ENCODE measurements at regions not wholly inside any gene's neighbourhood (a gene's known extent, or its start where the extent isn't known, plus 50 kb on each side); places are given as distances from the start of the nearest gene placed in this dataset.

DNA sequence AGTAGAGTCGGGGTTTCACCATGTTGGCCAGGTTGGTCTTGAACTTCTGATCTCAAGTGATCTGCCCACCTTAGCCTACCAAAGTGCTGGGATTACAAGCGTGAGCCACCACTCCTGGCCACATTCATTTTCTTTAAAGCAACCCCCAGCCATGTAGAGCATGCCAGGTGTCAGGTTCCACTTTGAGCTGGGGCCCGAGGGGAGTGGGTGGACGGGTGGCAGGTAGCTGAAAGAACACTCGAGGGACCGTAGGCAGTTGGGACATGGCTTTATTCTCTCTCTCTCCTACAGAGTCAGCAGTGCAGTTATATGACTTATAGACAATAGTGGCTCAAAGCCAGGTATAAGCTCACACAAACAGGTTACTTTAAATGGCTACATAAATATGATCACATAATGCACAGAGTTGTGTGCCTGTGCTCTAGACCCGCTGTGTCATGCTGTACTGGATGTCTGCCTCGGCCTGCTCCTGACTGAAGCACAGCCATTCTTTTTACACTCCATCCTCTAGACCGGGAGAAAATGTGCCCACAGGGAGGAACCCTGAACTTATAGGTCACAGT lies 60.5 kb upstream of the FAM120A start:
- TF ChIP-seq, protein P1, sequence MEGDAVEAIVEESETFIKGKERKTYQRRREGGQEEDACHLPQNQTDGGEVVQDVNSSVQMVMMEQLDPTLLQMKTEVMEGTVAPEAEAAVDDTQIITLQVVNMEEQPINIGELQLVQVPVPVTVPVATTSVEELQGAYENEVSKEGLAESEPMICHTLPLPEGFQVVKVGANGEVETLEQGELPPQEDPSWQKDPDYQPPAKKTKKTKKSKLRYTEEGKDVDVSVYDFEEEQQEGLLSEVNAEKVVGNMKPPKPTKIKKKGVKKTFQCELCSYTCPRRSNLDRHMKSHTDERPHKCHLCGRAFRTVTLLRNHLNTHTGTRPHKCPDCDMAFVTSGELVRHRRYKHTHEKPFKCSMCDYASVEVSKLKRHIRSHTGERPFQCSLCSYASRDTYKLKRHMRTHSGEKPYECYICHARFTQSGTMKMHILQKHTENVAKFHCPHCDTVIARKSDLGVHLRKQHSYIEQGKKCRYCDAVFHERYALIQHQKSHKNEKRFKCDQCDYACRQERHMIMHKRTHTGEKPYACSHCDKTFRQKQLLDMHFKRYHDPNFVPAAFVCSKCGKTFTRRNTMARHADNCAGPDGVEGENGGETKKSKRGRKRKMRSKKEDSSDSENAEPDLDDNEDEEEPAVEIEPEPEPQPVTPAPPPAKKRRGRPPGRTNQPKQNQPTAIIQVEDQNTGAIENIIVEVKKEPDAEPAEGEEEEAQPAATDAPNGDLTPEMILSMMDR (IDR thresholded peaks at IDR 0.05), result no peak
- TF ChIP-seq POLR2A (IDR thresholded peaks at IDR 0.05), result no peak
